Liver (tissue), 8 donors: ENCODE measurements at regions not wholly inside any gene's neighbourhood (a gene's known extent, or its start where the extent isn't known, plus 50 kb on each side); places are given as distances from the start of the nearest gene placed in this dataset.

Experiments used
- DNase-seq: peaks from one replicate; pipeline ENCODE4 v3.0.0-alpha.2; 2017; ENCODE audit warnings: low spot score
- H3K27ac ChIP-seq, 2 donors: one replicate each; pipeline ENCODE4 v1.7.0; 2013; ENCODE audit warnings: inconsistent platforms in 2 of 2, low read length in 2 of 2, control low read depth in 1 of 2, low read depth in 1 of 2, mild to moderate bottlenecking in 1 of 2
- H3K27me3 ChIP-seq, 4 donors: one replicate each; pipeline versions ENCODE4 v1.6.1 to v1.7.0; 2013; ENCODE audit warnings: low read length in 3 of 4, inconsistent platforms in 1 of 4, mild to moderate bottlenecking in 1 of 4, moderate library complexity in 1 of 4; ENCODE audit not compliant: control insufficient read depth in 4 of 4, insufficient read depth in 4 of 4
- H3K36me3 ChIP-seq, 4 donors: one replicate each; pipeline versions ENCODE4 v1.6.1 to v1.7.0; 2013; ENCODE audit warnings: low read length in 3 of 4, mild to moderate bottlenecking in 3 of 4, low read depth in 1 of 4, moderate library complexity in 1 of 4; ENCODE audit not compliant: control insufficient read depth in 4 of 4, insufficient read depth in 3 of 4
- H3K4me1 ChIP-seq, 4 donors: one replicate each; pipeline versions ENCODE4 v1.6.1 to v1.7.0; 2013; ENCODE audit warnings: low read length in 3 of 4, mild to moderate bottlenecking in 3 of 4, moderate library complexity in 1 of 4; ENCODE audit not compliant: control insufficient read depth in 4 of 4, insufficient read depth in 4 of 4
- H3K4me3 ChIP-seq, 3 donors: one replicate each; pipeline versions ENCODE4 v1.6.1 to v1.7.0; 2013; ENCODE audit warnings: low read length in 3 of 3, control low read depth in 1 of 3, low read depth in 1 of 3, mild to moderate bottlenecking in 1 of 3
- H3K9ac ChIP-seq, 2 donors: one replicate each; pipeline ENCODE4 v1.7.0; 2013; ENCODE audit warnings: low read length in 2 of 2, mild to moderate bottlenecking in 2 of 2, moderate library complexity in 2 of 2, control low read depth in 1 of 2, low read depth in 1 of 2
- H3K9me3 ChIP-seq, 4 donors: one replicate each; pipeline versions ENCODE4 v1.6.1 to v1.7.0; 2013; ENCODE audit warnings: low read length in 3 of 4; ENCODE audit not compliant: control insufficient read depth in 4 of 4
- EGR1 ChIP-seq, 2 donors: IDR thresholded peaks; 2 replicates each; pipeline ENCODE4 v1.6.1; 2016 to 2018; ENCODE audit warnings: antibody characterized with exemption in 2 of 2, low read depth in 2 of 2
- FOXA1 ChIP-seq: IDR thresholded peaks from 2 replicates; pipeline ENCODE4 v1.6.1; 2016; ENCODE audit warnings: antibody characterized with exemption
- FOXA2 ChIP-seq: IDR thresholded peaks from 2 replicates; pipeline ENCODE4 v1.6.1; 2016; ENCODE audit warnings: antibody characterized with exemption
- GABPA ChIP-seq, 2 donors: IDR thresholded peaks in 1 of 2; conservative IDR thresholded peaks in 1 of 2; 2 replicates each; pipeline ENCODE4 v1.6.1; 2016; ENCODE audit warnings: antibody characterized with exemption in 2 of 2, mild to moderate bottlenecking in 1 of 2, moderate library complexity in 1 of 2
- HNF4A ChIP-seq, 2 donors: conservative IDR thresholded peaks; 2 replicates each; pipeline ENCODE4 v1.6.1; 2016; ENCODE audit warnings: antibody characterized with exemption in 2 of 2, mild to moderate bottlenecking in 2 of 2
- HNF4G ChIP-seq: IDR thresholded peaks from 2 replicates; pipeline ENCODE4 v1.6.1; 2016; ENCODE audit warnings: antibody characterized with exemption
- JUND ChIP-seq, 2 donors: IDR thresholded peaks; 2 replicates each; pipeline ENCODE4 v1.6.1; 2016; ENCODE audit warnings: antibody characterized with exemption in 2 of 2
- NR2F2 ChIP-seq: IDR thresholded peaks from 2 replicates; pipeline ENCODE4 v1.6.1; 2016; ENCODE audit warnings: antibody characterized with exemption
- RAD21 ChIP-seq, 2 donors: IDR thresholded peaks; 2 replicates each; pipeline ENCODE4 v1.6.1; 2016; ENCODE audit warnings: antibody characterized with exemption in 2 of 2, mild to moderate bottlenecking in 2 of 2
- RXRA ChIP-seq, 2 donors: IDR thresholded peaks; 2 replicates each; pipeline ENCODE4 v1.6.1; 2017 to 2018; ENCODE audit warnings: antibody characterized with exemption in 2 of 2, mild to moderate bottlenecking in 1 of 2
- SP1 ChIP-seq: IDR thresholded peaks from 2 replicates; pipeline ENCODE4 v1.6.1; 2018; ENCODE audit warnings: antibody characterized with exemption, mild to moderate bottlenecking
- TAF1 ChIP-seq: conservative IDR thresholded peaks from 2 replicates; pipeline ENCODE4 v1.6.1; 2016; ENCODE audit warnings: antibody characterized with exemption, mild to moderate bottlenecking
- YY1 ChIP-seq: IDR thresholded peaks from 2 replicates; pipeline ENCODE4 v1.6.1; 2016; ENCODE audit warnings: antibody characterized with exemption, mild to moderate bottlenecking
- WGBS: extraction: QIAGEN DNeasy Blood & Tissue Kit; methylation state at CpG from one replicate; pipeline ENCODE4 v1.1.7; 2013; 5-methylcytosine and 5-hydroxymethylcytosine counted together
- TF ChIP-seq, protein P1 (sequence below): IDR thresholded peaks from 2 replicates; pipeline ENCODE4 v1.6.1; 2016; ENCODE audit warnings: antibody characterized with exemption
- TF ChIP-seq, protein P2 (sequence below): IDR thresholded peaks from 2 replicates; pipeline ENCODE4 v1.6.1; 2016; ENCODE audit warnings: antibody characterized with exemption
- TF ChIP-seq, protein P3 (sequence below): IDR thresholded peaks from 2 replicates; pipeline ENCODE4 v1.6.1; 2016; ENCODE audit warnings: antibody characterized with exemption, mild to moderate bottlenecking
- TF ChIP-seq, protein P4 (sequence below): IDR thresholded peaks from 2 replicates; pipeline ENCODE4 v1.6.1; 2016; ENCODE audit warnings: antibody characterized with exemption
- TF ChIP-seq, protein P5 (sequence below): fragments of 150-350 bp; IDR thresholded peaks from 2 replicates; pipeline ENCODE4 v1.5.1; 2017; ENCODE audit warnings: improper control_type of control experiment, low read depth, low read length; ENCODE audit not compliant: missing input control
- donor health status: healthy.
- donor health status: healthy.
- donor health status: healthy.
- donor health status: healthy.
- donor health status: healthy.

DNA sequence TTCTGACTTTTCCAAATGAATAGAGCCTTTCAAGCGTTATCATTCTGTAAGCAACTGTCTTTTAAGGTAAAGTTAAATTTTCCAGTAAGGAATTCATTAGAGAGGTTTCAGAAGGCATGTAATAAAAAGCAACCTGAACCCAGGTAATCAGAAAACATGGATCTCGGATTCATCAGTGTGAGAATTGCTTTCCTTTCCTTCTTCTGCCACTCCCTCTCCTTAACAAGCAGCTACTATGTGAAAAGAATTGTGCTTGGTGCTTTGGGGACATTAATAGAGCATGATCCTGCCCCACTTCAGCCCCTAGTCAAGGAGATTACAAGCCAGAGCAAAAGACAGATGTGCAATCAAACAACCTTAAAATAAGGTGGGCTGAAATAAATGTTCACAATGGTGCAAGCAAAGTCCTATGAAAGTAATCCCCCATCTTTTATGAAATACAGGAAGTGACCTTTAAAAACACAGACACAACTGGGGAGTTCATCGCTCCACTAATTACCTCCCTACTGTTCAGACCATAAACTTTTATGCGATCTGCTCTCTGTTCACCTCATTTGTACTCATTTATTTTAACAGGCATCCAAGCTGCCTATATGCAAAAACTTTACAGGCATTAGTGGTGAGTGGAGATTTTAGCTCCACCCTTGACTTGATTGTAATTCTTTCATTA lies 122.9 kb upstream of the RASGEF1B start:
- DNase-seq: no peak
- Histone ChIP-seq H3K9ac (no peak overlapping the region), H3K36me3 (no peaks in the 10 kb centered on the region), H3K4me3 (no peak overlapping the region), H3K27ac (no peak overlapping the region), H3K27me3 (no peaks in the 10 kb centered on the region), H3K9me3 (peaks cover 0 to 6% (median 1%) of the 10 kb centered on the region in 4 donors), H3K4me1 (peaks cover 2 to 23% (median 14%) of the 10 kb centered on the region in 4 donors)
- WGBS: 84% methylated on average over 4 of the region's 4 CpGs
- TF ChIP-seq FOXA2 (no peak), EGR1 (IDR thresholded peaks at IDR 0.05; ENCODE audit: low read depth in 2 of 2) (no peak), YY1 (no peak), HNF4G (no peak), HNF4A (conservative IDR thresholded peaks at IDR 0.05) (no peak), NR2F2 (no peak), GABPA (IDR thresholded peaks at IDR 0.05 in 1 of 2, conservative IDR thresholded peaks at IDR 0.05 in 1 of 2) (no peak), JUND (IDR thresholded peaks at IDR 0.05) (no peak), FOXA1 (no peak), SP1 (no peak), TAF1 (no peak), RAD21 (IDR thresholded peaks at IDR 0.05) (no peak), RXRA (IDR thresholded peaks at IDR 0.05) (no peak)
- TF ChIP-seq, protein P1, sequence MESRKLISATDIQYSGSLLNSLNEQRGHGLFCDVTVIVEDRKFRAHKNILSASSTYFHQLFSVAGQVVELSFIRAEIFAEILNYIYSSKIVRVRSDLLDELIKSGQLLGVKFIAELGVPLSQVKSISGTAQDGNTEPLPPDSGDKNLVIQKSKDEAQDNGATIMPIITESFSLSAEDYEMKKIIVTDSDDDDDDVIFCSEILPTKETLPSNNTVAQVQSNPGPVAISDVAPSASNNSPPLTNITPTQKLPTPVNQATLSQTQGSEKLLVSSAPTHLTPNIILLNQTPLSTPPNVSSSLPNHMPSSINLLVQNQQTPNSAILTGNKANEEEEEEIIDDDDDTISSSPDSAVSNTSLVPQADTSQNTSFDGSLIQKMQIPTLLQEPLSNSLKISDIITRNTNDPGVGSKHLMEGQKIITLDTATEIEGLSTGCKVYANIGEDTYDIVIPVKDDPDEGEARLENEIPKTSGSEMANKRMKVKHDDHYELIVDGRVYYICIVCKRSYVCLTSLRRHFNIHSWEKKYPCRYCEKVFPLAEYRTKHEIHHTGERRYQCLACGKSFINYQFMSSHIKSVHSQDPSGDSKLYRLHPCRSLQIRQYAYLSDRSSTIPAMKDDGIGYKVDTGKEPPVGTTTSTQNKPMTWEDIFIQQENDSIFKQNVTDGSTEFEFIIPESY: no peak
- TF ChIP-seq, protein P2, sequence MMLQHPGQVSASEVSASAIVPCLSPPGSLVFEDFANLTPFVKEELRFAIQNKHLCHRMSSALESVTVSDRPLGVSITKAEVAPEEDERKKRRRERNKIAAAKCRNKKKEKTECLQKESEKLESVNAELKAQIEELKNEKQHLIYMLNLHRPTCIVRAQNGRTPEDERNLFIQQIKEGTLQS: no peak
- TF ChIP-seq, protein P3, sequence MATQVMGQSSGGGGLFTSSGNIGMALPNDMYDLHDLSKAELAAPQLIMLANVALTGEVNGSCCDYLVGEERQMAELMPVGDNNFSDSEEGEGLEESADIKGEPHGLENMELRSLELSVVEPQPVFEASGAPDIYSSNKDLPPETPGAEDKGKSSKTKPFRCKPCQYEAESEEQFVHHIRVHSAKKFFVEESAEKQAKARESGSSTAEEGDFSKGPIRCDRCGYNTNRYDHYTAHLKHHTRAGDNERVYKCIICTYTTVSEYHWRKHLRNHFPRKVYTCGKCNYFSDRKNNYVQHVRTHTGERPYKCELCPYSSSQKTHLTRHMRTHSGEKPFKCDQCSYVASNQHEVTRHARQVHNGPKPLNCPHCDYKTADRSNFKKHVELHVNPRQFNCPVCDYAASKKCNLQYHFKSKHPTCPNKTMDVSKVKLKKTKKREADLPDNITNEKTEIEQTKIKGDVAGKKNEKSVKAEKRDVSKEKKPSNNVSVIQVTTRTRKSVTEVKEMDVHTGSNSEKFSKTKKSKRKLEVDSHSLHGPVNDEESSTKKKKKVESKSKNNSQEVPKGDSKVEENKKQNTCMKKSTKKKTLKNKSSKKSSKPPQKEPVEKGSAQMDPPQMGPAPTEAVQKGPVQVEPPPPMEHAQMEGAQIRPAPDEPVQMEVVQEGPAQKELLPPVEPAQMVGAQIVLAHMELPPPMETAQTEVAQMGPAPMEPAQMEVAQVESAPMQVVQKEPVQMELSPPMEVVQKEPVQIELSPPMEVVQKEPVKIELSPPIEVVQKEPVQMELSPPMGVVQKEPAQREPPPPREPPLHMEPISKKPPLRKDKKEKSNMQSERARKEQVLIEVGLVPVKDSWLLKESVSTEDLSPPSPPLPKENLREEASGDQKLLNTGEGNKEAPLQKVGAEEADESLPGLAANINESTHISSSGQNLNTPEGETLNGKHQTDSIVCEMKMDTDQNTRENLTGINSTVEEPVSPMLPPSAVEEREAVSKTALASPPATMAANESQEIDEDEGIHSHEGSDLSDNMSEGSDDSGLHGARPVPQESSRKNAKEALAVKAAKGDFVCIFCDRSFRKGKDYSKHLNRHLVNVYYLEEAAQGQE: no peak
- TF ChIP-seq, protein P4, sequence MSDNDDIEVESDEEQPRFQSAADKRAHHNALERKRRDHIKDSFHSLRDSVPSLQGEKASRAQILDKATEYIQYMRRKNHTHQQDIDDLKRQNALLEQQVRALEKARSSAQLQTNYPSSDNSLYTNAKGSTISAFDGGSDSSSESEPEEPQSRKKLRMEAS: no peak
- TF ChIP-seq, protein P5, sequence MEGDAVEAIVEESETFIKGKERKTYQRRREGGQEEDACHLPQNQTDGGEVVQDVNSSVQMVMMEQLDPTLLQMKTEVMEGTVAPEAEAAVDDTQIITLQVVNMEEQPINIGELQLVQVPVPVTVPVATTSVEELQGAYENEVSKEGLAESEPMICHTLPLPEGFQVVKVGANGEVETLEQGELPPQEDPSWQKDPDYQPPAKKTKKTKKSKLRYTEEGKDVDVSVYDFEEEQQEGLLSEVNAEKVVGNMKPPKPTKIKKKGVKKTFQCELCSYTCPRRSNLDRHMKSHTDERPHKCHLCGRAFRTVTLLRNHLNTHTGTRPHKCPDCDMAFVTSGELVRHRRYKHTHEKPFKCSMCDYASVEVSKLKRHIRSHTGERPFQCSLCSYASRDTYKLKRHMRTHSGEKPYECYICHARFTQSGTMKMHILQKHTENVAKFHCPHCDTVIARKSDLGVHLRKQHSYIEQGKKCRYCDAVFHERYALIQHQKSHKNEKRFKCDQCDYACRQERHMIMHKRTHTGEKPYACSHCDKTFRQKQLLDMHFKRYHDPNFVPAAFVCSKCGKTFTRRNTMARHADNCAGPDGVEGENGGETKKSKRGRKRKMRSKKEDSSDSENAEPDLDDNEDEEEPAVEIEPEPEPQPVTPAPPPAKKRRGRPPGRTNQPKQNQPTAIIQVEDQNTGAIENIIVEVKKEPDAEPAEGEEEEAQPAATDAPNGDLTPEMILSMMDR: no peak
